ENCODE measurements at regions not wholly inside any gene's neighbourhood (a gene's known extent, or its start where the extent isn't known, plus 50 kb on each side); places are given as distances from the start of the nearest gene placed in this dataset.

GRCh38 chr7:19982841-19983835 lies 209.7 kb upstream of the TMEM196 start:
- H3K27ac ChIP-seq (ENCODE audit: low read depth, low read length), result no peak overlapping the region
- DNase-seq (ENCODE audit: low read depth), result peak; percentile 64
- TF ChIP-seq EZH2 (IDR thresholded peaks at IDR 0.05; ENCODE audit: insufficient read depth, low read length) (no peak), CTCF (IDR thresholded peaks at IDR 0.05; ENCODE audit: insufficient read depth, low read depth, low read length) (peak; percentile 54)
- no peaks in the 10 kb centered on the region for H3K27me3 ChIP-seq (ENCODE audit: insufficient read depth, low read length)
- H4K20me1 ChIP-seq (ENCODE audit: insufficient read depth, low read length), result no peaks in the 10 kb centered on the region
- no peaks in the 10 kb centered on the region for H3K79me2 ChIP-seq (ENCODE audit: insufficient read depth, low read length)
- H3K4me2 ChIP-seq (ENCODE audit: low read length), result no peak overlapping the region
- H2AFZ ChIP-seq (ENCODE audit: low read depth, low read length), result peak overlapping the region; percentile 50
- H3K9me3 Mint-ChIP-seq (ENCODE audit: unreplicated experiment), result peaks cover 3% of the 10 kb centered on the region
- no peaks in the 10 kb centered on the region for H3K36me3 Mint-ChIP-seq (ENCODE audit: low read depth, unreplicated experiment)
- peak; percentile 68 for FAIRE-seq
- H3K27ac Mint-ChIP-seq (ENCODE audit: unreplicated experiment), result no peak overlapping the region
- H3K36me3 ChIP-seq (ENCODE audit: insufficient read depth, low read length), result no peaks in the 10 kb centered on the region
- no peak overlapping the region for H3K4me3 ChIP-seq (ENCODE audit: insufficient read depth, low read depth, low read length)
- no peaks in the 10 kb centered on the region for H3K4me1 ChIP-seq (ENCODE audit: insufficient read depth, low read length)
- H3K9ac ChIP-seq (ENCODE audit: low read length), result no peak overlapping the region
- no peaks in the 10 kb centered on the region for H3K27me3 Mint-ChIP-seq (ENCODE audit: low read depth, unreplicated experiment)
- no peaks in the 10 kb centered on the region for H3K9me3 ChIP-seq (ENCODE audit: insufficient read depth, low read depth, low read length)
- H3K4me3 Mint-ChIP-seq (ENCODE audit: unreplicated experiment), result no peak overlapping the region
- H3K4me1 Mint-ChIP-seq (ENCODE audit: low read depth, unreplicated experiment), result no peaks in the 10 kb centered on the region

- Histone ChIP-seq H3K9me3 (ENCODE audit: insufficient read depth, low read depth, low read length) (no peaks in the 10 kb centered on the region), H4K20me1 (ENCODE audit: insufficient read depth, low read length) (no peaks in the 10 kb centered on the region), H3K27me3 (ENCODE audit: insufficient read depth, low read length) (no peaks in the 10 kb centered on the region), H3K9ac (ENCODE audit: low read length) (no peak overlapping the region), H3K4me3 (ENCODE audit: insufficient read depth, low read depth, low read length) (no peak overlapping the region), H3K36me3 (ENCODE audit: insufficient read depth, low read length) (no peaks in the 10 kb centered on the region), H3K4me2 (ENCODE audit: low read length) (no peak overlapping the region), H2AFZ (ENCODE audit: low read depth, low read length) (no peak overlapping the region), H3K27ac (ENCODE audit: low read depth, low read length) (no peak overlapping the region), H3K79me2 (ENCODE audit: insufficient read depth, low read length) (no peaks in the 10 kb centered on the region), H3K4me1 (ENCODE audit: insufficient read depth, low read length) (no peaks in the 10 kb centered on the region)
- H3K27me3 Mint-ChIP-seq (ENCODE audit: low read depth, unreplicated experiment), result no peaks in the 10 kb centered on the region
- no peak overlapping the region for H3K27ac Mint-ChIP-seq (ENCODE audit: unreplicated experiment)
- FAIRE-seq, result no peak
- no peak overlapping the region for H3K4me3 Mint-ChIP-seq (ENCODE audit: unreplicated experiment)
- no peaks in the 10 kb centered on the region for H3K36me3 Mint-ChIP-seq (ENCODE audit: low read depth, unreplicated experiment)
- H3K9me3 Mint-ChIP-seq (ENCODE audit: unreplicated experiment), result no peaks in the 10 kb centered on the region
- TF ChIP-seq CTCF (IDR thresholded peaks at IDR 0.05; ENCODE audit: insufficient read depth, low read depth, low read length) (no peak), EZH2 (IDR thresholded peaks at IDR 0.05; ENCODE audit: insufficient read depth, low read length) (no peak)
- no peak for DNase-seq (ENCODE audit: low read depth)
- peaks cover 15% of the 10 kb centered on the region for H3K4me1 Mint-ChIP-seq (ENCODE audit: low read depth, unreplicated experiment)
These were observed 200.2 kb upstream of the TMEM196 start for GRCh38 chr7:19973581-19973980.

GRCh38 chr7:19972876-19973275 lies 199.5 kb upstream of the TMEM196 start:
- Mint-ChIP-seq H3K4me1 (ENCODE audit: low read depth, unreplicated experiment) (peaks cover 15% of the 10 kb centered on the region), H3K27me3 (ENCODE audit: low read depth, unreplicated experiment) (no peaks in the 10 kb centered on the region), H3K36me3 (ENCODE audit: low read depth, unreplicated experiment) (no peaks in the 10 kb centered on the region), H3K4me3 (ENCODE audit: unreplicated experiment) (no peak overlapping the region), H3K9me3 (ENCODE audit: unreplicated experiment) (no peaks in the 10 kb centered on the region), H3K27ac (ENCODE audit: unreplicated experiment) (no peak overlapping the region)
- Histone ChIP-seq H3K36me3 (ENCODE audit: insufficient read depth, low read length) (no peaks in the 10 kb centered on the region), H3K4me3 (ENCODE audit: insufficient read depth, low read depth, low read length) (no peak overlapping the region), H3K9me3 (ENCODE audit: insufficient read depth, low read depth, low read length) (no peaks in the 10 kb centered on the region), H4K20me1 (ENCODE audit: insufficient read depth, low read length) (no peaks in the 10 kb centered on the region), H3K27me3 (ENCODE audit: insufficient read depth, low read length) (no peaks in the 10 kb centered on the region), H3K4me2 (ENCODE audit: low read length) (no peak overlapping the region), H3K9ac (ENCODE audit: low read length) (no peak overlapping the region), H3K79me2 (ENCODE audit: insufficient read depth, low read length) (no peaks in the 10 kb centered on the region), H3K27ac (ENCODE audit: low read depth, low read length) (no peak overlapping the region), H3K4me1 (ENCODE audit: insufficient read depth, low read length) (no peaks in the 10 kb centered on the region), H2AFZ (ENCODE audit: low read depth, low read length) (no peak overlapping the region)
- no peak for DNase-seq (ENCODE audit: low read depth)
- no peak for FAIRE-seq
- TF ChIP-seq CTCF (IDR thresholded peaks at IDR 0.05; ENCODE audit: insufficient read depth, low read depth, low read length) (no peak), EZH2 (IDR thresholded peaks at IDR 0.05; ENCODE audit: insufficient read depth, low read length) (no peak)

Measured in astrocyte (in vitro differentiated cells and primary cell).